Activated T-cell treated with anti-CD3 and anti-CD28 coated beads, Interleukin-2, amount 50 U/mL, for 24 hours (primary cell): ENCODE measurements at regions not wholly inside any gene's neighbourhood (a gene's known extent, or its start where the extent isn't known, plus 50 kb on each side); places are given as distances from the start of the nearest gene placed in this dataset.

Source experiments
- DNase-seq: peaks from one replicate; pipeline ENCODE4 v3.0.0-alpha.2; 2020
- H3K27ac Mint-ChIP-seq: 2 replicates; pipeline ENCODE4 v1.8.0; 2020; ENCODE audit warnings: mild to moderate bottlenecking, mixed read lengths
- H3K27me3 Mint-ChIP-seq: 2 replicates; pipeline ENCODE4 v1.8.0; 2020; ENCODE audit warnings: mixed read lengths
- H3K36me3 Mint-ChIP-seq: 2 replicates; pipeline ENCODE4 v1.8.0; 2020; ENCODE audit warnings: low read depth, mixed read lengths
- H3K4me1 Mint-ChIP-seq: 2 replicates; pipeline ENCODE4 v1.8.0; 2020; ENCODE audit warnings: low read depth, mixed read lengths
- H3K4me3 Mint-ChIP-seq: 2 replicates; pipeline ENCODE4 v1.8.0; 2020; ENCODE audit warnings: mild to moderate bottlenecking, moderate library complexity, mixed read lengths
- H3K9me3 Mint-ChIP-seq: 2 replicates; pipeline ENCODE4 v1.8.0; 2020; ENCODE audit warnings: mixed read lengths

DNA sequence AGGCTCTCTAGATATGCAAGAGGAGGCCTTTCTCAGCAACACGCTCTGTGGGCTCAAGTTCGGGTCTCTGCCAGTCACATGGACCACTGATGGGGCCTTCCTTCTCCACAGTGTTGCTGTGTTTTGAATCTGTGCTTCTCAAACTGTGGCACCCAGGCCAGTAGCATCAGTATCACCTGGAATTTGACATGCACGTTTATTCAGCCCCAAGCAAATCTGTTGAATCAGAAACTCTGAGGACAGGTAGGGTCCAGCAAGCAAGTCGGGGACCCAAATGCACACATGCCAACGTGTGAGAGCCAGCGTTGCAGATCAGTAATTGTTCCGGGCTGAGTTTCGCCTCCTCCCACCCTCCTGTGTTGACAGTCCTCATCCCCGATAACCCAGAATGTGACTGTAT, 502.6 kb downstream of the IRX1 start:
- Mint-ChIP-seq H3K36me3 (no peaks in the 10 kb centered on the region), H3K27me3 (no peaks in the 10 kb centered on the region), H3K27ac (no peak overlapping the region), H3K4me1 (no peaks in the 10 kb centered on the region), H3K4me3 (no peak overlapping the region), H3K9me3 (peaks cover 6% of the 10 kb centered on the region)
- no peak for DNase-seq

GRCh38 chr5:4099386-4099785, 503.8 kb downstream of the IRX1 start:
- Mint-ChIP-seq H3K27ac (no peak overlapping the region), H3K4me3 (no peak overlapping the region), H3K36me3 (no peaks in the 10 kb centered on the region), H3K4me1 (no peaks in the 10 kb centered on the region), H3K27me3 (no peaks in the 10 kb centered on the region), H3K9me3 (peaks cover 2% of the 10 kb centered on the region)
- no peak for DNase-seq

DNA sequence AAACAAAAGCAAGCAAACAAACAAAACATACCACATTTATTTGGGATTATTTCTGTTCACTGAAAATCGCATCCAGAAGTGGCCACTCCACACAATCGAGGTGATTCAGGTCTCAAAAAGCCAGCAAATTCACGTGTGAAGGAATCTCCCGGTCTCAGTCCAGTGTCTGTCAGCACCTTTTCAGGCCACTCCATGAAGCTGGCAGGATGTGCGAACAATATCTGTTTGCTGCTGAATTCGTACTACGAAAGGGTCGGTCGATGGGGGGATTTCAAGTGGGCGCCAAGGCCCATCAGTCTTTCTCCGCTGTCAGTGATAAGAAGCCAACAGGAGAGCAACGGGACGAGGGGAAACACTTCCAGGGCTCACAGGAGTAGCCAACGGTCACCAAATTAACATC, 505.1 kb downstream of the IRX1 start:
- peaks cover 2% of the 10 kb centered on the region for H3K9me3 Mint-ChIP-seq
- H3K4me3 Mint-ChIP-seq, result no peak overlapping the region
- DNase-seq, result no peak
- no peak overlapping the region for H3K27ac Mint-ChIP-seq
- no peaks in the 10 kb centered on the region for H3K36me3 Mint-ChIP-seq
- H3K27me3 Mint-ChIP-seq, result no peaks in the 10 kb centered on the region
- H3K4me1 Mint-ChIP-seq, result no peaks in the 10 kb centered on the region

DNA sequence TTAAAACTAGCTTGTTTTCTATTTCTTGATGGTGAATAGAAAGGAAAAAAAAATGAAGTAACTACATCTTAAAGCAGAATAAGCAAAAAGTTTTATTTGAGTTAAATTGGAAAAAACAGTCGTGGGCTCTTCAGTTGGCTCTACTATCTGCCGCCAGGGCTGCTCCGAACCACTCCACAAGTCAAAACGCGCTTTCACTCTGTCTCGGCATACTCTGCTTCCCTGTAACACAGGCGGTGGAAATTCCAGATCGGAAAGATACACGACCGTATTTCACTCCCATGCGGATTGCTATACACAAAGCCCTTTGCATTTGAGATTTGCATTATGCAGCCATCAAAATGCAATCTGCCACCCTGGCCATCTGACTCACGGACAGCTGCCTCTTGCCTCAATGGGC, 505.6 kb downstream of the IRX1 start:
- no peak overlapping the region for H3K27ac Mint-ChIP-seq
- no peak overlapping the region for H3K4me3 Mint-ChIP-seq
- no peaks in the 10 kb centered on the region for H3K4me1 Mint-ChIP-seq
- H3K27me3 Mint-ChIP-seq, result no peaks in the 10 kb centered on the region
- no peaks in the 10 kb centered on the region for H3K36me3 Mint-ChIP-seq
- DNase-seq, result no peak
- H3K9me3 Mint-ChIP-seq, result peaks cover 4% of the 10 kb centered on the region

- H3K4me1 Mint-ChIP-seq, result no peaks in the 10 kb centered on the region
- no peak overlapping the region for H3K27ac Mint-ChIP-seq
- no peaks in the 10 kb centered on the region for H3K36me3 Mint-ChIP-seq
- H3K27me3 Mint-ChIP-seq, result no peaks in the 10 kb centered on the region
- peaks cover 5% of the 10 kb centered on the region for H3K9me3 Mint-ChIP-seq
- DNase-seq, result no peak
- no peak overlapping the region for H3K4me3 Mint-ChIP-seq
These were observed 509.4 kb downstream of the IRX1 start for GRCh38 chr5:4104831-4105597.

GRCh38 chr5:4108690-4109089, 513.1 kb downstream of the IRX1 start:
- Mint-ChIP-seq H3K36me3 (no peaks in the 10 kb centered on the region), H3K9me3 (peaks cover 7% of the 10 kb centered on the region), H3K27me3 (no peaks in the 10 kb centered on the region), H3K27ac (no peak overlapping the region), H3K4me3 (no peak overlapping the region), H3K4me1 (no peaks in the 10 kb centered on the region)
- DNase-seq, result no peak

DNA sequence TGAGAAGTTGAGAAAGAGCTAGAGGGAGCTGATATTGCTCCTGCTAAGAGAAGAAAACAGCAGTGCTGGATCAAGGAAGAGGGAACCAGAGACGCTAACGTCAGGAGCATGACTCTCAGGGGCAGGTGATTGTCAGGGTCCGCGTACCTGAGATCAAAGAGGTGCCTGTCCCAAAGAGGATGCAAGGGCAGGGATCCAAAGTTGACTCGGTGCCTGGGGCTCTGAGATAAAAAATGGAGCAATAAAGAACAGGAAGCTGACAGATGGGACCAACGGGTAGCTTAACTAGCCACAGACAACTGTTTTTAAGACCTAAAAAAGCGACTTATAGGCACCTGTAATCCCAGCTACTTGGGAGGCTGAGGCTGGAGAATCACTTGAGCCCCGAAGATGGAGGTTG, 517.8 kb downstream of the IRX1 start:
- H3K9me3 Mint-ChIP-seq, result peaks cover 3% of the 10 kb centered on the region

GRCh38 chr5:4113905-4114304, 518.3 kb downstream of the IRX1 start:
- Mint-ChIP-seq H3K4me1 (no peaks in the 10 kb centered on the region), H3K27ac (no peak overlapping the region), H3K36me3 (no peaks in the 10 kb centered on the region), H3K27me3 (no peaks in the 10 kb centered on the region), H3K9me3 (peaks cover 3% of the 10 kb centered on the region), H3K4me3 (no peak overlapping the region)
- DNase-seq, result no peak

More for the DNA sequence above, 517.8 kb downstream of the IRX1 start:
- Mint-ChIP-seq H3K36me3 (no peaks in the 10 kb centered on the region), H3K27me3 (no peaks in the 10 kb centered on the region), H3K4me3 (no peak overlapping the region), H3K27ac (no peak overlapping the region), H3K4me1 (no peaks in the 10 kb centered on the region)
- DNase-seq, result no peak

GRCh38 chr5:4114452-4114851, 518.8 kb downstream of the IRX1 start:
- DNase-seq, result no peak
- Mint-ChIP-seq H3K9me3 (peaks cover 3% of the 10 kb centered on the region), H3K27ac (no peak overlapping the region), H3K27me3 (no peaks in the 10 kb centered on the region), H3K36me3 (no peaks in the 10 kb centered on the region), H3K4me3 (no peak overlapping the region), H3K4me1 (no peaks in the 10 kb centered on the region)

DNA sequence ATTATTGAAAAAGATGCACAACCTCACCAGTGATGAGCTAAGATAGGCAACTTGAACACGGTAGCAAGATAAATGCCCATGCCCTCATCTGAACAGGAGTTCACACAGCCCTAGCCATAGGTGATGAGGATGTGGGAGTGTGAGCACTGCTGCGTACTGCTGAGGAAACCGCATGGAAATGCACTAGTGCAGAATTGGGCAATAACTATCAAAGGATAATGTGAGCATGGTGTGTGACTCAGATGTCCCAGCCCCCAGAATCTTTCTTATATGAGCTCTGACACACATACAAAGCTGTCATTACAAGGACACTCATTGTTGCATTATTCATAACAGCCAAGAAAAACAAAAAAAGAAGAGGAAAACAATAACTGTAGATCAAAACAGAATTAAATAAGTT, 521.2 kb downstream of the IRX1 start:
- H3K27me3 Mint-ChIP-seq, result no peaks in the 10 kb centered on the region
- peaks cover 10% of the 10 kb centered on the region for H3K9me3 Mint-ChIP-seq
- H3K27ac Mint-ChIP-seq, result no peak overlapping the region
- DNase-seq, result no peak
- no peaks in the 10 kb centered on the region for H3K4me1 Mint-ChIP-seq
- no peaks in the 10 kb centered on the region for H3K36me3 Mint-ChIP-seq
- H3K4me3 Mint-ChIP-seq, result no peak overlapping the region

DNA sequence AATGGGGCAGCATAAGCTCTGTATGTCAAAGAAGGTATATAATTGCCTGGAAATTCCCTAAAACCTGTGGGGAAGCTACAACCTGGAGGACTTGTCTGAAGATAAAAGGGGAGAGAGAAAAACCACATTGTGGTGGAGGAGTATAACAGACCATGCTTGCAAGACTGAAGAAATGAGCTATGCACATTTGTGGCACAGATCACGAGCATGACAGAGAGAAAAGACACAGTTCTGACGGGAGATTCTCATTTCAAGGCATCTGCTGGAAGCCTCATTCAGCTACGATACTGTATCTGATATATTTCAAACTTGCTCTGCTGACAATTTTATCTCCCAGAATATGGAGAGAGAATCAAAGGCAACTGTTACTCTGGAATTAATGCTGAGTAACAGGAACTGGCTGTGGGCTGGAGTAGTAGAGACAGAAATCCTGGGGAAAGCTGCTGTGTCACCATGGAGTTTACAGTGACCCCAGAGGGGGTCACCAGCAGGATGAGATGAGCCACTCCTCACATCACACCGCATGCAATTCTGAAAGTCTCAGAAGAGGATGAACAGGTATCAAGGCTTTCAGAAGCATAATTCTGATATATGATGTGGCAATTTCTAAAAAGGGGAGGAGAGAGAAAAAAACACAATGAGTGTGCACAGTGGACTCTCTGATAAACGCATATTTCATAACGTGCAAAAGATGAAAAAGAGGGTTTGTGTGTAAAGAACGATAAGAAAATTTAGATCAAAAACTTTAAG, 528.8 kb downstream of the IRX1 start:
- Mint-ChIP-seq H3K9me3 (peaks cover 21% of the 10 kb centered on the region), H3K27me3 (no peaks in the 10 kb centered on the region), H3K27ac (no peak overlapping the region), H3K4me3 (no peak overlapping the region), H3K4me1 (no peaks in the 10 kb centered on the region), H3K36me3 (no peaks in the 10 kb centered on the region)
- DNase-seq, result no peak

- Mint-ChIP-seq H3K36me3 (no peaks in the 10 kb centered on the region), H3K4me1 (no peaks in the 10 kb centered on the region), H3K27ac (no peak overlapping the region), H3K27me3 (no peaks in the 10 kb centered on the region), H3K4me3 (no peak overlapping the region), H3K9me3 (peaks cover 11% of the 10 kb centered on the region)
- no peak for DNase-seq
These were observed 533.4 kb downstream of the IRX1 start for GRCh38 chr5:4128994-4129393.

DNA sequence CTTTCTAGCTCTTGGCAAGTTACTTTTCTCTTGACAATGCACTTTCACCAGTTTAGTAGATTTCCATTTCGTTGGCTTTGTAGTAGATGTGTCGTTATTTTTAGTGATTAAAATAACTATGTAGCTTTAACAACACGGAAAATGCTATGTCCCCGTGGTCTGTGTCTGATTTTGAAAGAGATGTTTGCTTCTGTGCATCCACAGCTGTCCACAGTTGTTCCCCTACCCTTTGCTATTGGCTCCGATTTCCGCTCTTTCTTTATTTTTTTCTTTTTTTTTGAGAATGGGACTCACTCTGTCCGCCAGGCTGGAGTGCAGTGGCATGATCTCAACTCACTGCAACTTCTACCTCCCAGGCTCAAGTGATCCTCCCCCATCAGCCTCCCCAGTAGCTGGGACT, 533.9 kb downstream of the IRX1 start:
- no peaks in the 10 kb centered on the region for H3K36me3 Mint-ChIP-seq
- DNase-seq, result no peak
- peaks cover 11% of the 10 kb centered on the region for H3K9me3 Mint-ChIP-seq
- no peak overlapping the region for H3K4me3 Mint-ChIP-seq
- H3K4me1 Mint-ChIP-seq, result no peaks in the 10 kb centered on the region
- no peak overlapping the region for H3K27ac Mint-ChIP-seq
- H3K27me3 Mint-ChIP-seq, result no peaks in the 10 kb centered on the region

- DNase-seq, result no peak
- Mint-ChIP-seq H3K27me3 (no peaks in the 10 kb centered on the region), H3K4me1 (no peaks in the 10 kb centered on the region), H3K36me3 (no peaks in the 10 kb centered on the region), H3K4me3 (no peak overlapping the region), H3K27ac (no peak overlapping the region), H3K9me3 (peaks cover 7% of the 10 kb centered on the region)
These were observed 535.2 kb downstream of the IRX1 start for GRCh38 chr5:4130819-4131218.

DNA sequence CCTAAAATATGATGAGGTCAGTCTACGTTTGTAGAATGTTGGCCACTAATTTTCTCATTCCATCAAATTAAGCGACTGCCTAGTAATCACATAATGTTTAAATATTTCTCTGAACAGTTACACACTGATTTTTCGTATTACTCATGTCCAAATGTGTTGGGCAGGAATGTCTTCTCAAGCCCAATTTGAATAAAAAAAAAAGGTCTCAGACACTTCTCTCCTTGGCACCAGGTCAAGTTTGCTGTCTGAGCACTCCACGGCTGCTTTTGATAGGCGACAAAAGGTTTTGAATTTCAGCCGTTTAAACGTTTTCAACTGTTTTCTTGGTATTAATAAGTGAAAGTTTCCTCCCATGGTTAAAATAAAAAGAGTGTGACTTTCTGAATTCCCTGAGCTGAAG, 542.1 kb downstream of the IRX1 start:
- no peak for DNase-seq
- Mint-ChIP-seq H3K4me3 (no peak overlapping the region), H3K4me1 (no peaks in the 10 kb centered on the region), H3K27me3 (no peaks in the 10 kb centered on the region), H3K9me3 (peaks cover 2% of the 10 kb centered on the region), H3K36me3 (no peaks in the 10 kb centered on the region), H3K27ac (no peak overlapping the region)
